ENCODE measurements at regions not wholly inside any gene's neighbourhood (a gene's known extent, or its start where the extent isn't known, plus 50 kb on each side); places are given as distances from the start of the nearest gene placed in this dataset.

GRCh38 chr15:39501366-39502081 lies 79.4 kb upstream of the THBS1 start:
- no peak for TF ChIP-seq RXRA (IDR thresholded peaks at IDR 0.05; ENCODE audit: borderline replicate concordance, low read depth)
- no peak for TF ChIP-seq FOXM1 (IDR thresholded peaks at IDR 0.05; ENCODE audit: low read depth)
- no peak for TF ChIP-seq RFX5 (IDR thresholded peaks at IDR 0.05; ENCODE audit: low read length)
- TF ChIP-seq FOSL2 (IDR thresholded peaks at IDR 0.05; ENCODE audit: borderline replicate concordance, low read depth): no peak
- no peak for TF ChIP-seq POLR2AphosphoS5 (IDR thresholded peaks at IDR 0.05; ENCODE audit: low read depth, low read length)
- no peak for TF ChIP-seq NRF1 (IDR thresholded peaks at IDR 0.05; ENCODE audit: low read depth, low read length)
- TF ChIP-seq CTCF (IDR thresholded peaks at IDR 0.05): no peak
- TF ChIP-seq TEAD4 (IDR thresholded peaks at IDR 0.05; ENCODE audit: borderline replicate concordance, insufficient read depth): no peak
- no peak for TF ChIP-seq SMC3 (IDR thresholded peaks at IDR 0.05; ENCODE audit: low read depth, low read length)
- TF ChIP-seq JUND (IDR thresholded peaks at IDR 0.05): no peak
- H3K9me2 ChIP-seq: no peaks in the 10 kb centered on the region
- no peak overlapping the region for H2AFZ ChIP-seq (ENCODE audit: low read depth)
- H3K4me2 ChIP-seq: no peak overlapping the region
- H3K4me3 ChIP-seq (ENCODE audit: low read depth in 2 of 2, low read length in 1 of 2): no peak overlapping the region
- peaks cover 13% of the 10 kb centered on the region for H3F3A ChIP-seq (replicated peaks; ENCODE audit: insufficient read depth)
- CTCF ChIA-PET: interaction anchor here (0.9 to 1.3 kb wide), 2 partner anchors 32 to 35 kb away, joined by 3 to 5 read pairs; no protein-coding TSS in a partner anchor
- peaks cover 0 to 12% of the 10 kb centered on the region in 2 experiments; a peak in 1 of 4 replicates for H3K4me1 ChIP-seq (ENCODE audit: control insufficient read depth in 1 of 2, insufficient read depth in 2 of 2, low read depth in 1 of 2, low read length in 1 of 2)
- H3K79me2 ChIP-seq (ENCODE audit: insufficient read depth): no peaks in the 10 kb centered on the region
- no peak overlapping the region for H3K9ac ChIP-seq
- DNase-seq: no peak
- no peaks in the 10 kb centered on the region for H3K36me3 ChIP-seq (replicated peaks in 1 of 2; ENCODE audit: control insufficient read depth in 1 of 2, insufficient read depth in 2 of 2, low read length in 1 of 2)
- no peaks in the 10 kb centered on the region for H4K20me1 ChIP-seq (ENCODE audit: insufficient read depth)
- no peaks in the 10 kb centered on the region for H3K27me3 ChIP-seq (ENCODE audit: insufficient read depth)
- WGBS (ENCODE audit: low lambda C conversion rate): 79% methylated on average over 6 of the region's 6 CpGs
- POLR2A ChIA-PET: no interaction called here
- H3K9me3 ChIP-seq: no peaks in the 10 kb centered on the region
- no peak overlapping the region for H3K27ac ChIP-seq (ENCODE audit: low read depth in 2 of 2, low read length in 1 of 2)

- H3K4me2 ChIP-seq: no peak overlapping the region
- no peak for TF ChIP-seq FOXJ3 (CRISPR knock-in tag; IDR thresholded peaks at IDR 0.05)
- TF ChIP-seq PBX3 (IDR thresholded peaks at IDR 0.05): no peak
- no peak for TF ChIP-seq USF1 (IDR thresholded peaks at IDR 0.05; ENCODE audit: borderline replicate concordance, low read depth)
- TF ChIP-seq ZBTB33 (IDR thresholded peaks at IDR 0.05; ENCODE audit: borderline replicate concordance, low read depth): no peak
- no peak for TF ChIP-seq IRF3 (IDR thresholded peaks at IDR 0.05; ENCODE audit: low read depth, low read length)
- TF ChIP-seq YY1 (IDR thresholded peaks at IDR 0.05; ENCODE audit: low read depth): no peak
- no peak for TF ChIP-seq RXRA (IDR thresholded peaks at IDR 0.05; ENCODE audit: borderline replicate concordance, low read depth)
- no peak for TF ChIP-seq CHD2 (IDR thresholded peaks at IDR 0.05; ENCODE audit: low read length, partially characterized antibody)
- TF ChIP-seq TAF1 (IDR thresholded peaks at IDR 0.05; ENCODE audit: borderline replicate concordance, low read depth, low read length): no peak
- H3K36me3 ChIP-seq (replicated peaks in 1 of 2; ENCODE audit: control insufficient read depth in 1 of 2, insufficient read depth in 2 of 2, low read length in 1 of 2): no peaks in the 10 kb centered on the region
- H3K9ac ChIP-seq: no peak overlapping the region
- CTCF ChIA-PET: interaction anchor here (0.9 to 1.3 kb wide), 2 partner anchors 33 to 36 kb away, joined by 3 to 5 read pairs; no protein-coding TSS in a partner anchor
- H3K4me1 ChIP-seq (ENCODE audit: control insufficient read depth in 1 of 2, insufficient read depth in 2 of 2, low read depth in 1 of 2, low read length in 1 of 2): peaks cover 0 to 12% of the 10 kb centered on the region in 2 experiments; a peak in 1 of 4 replicates
- H3K27ac ChIP-seq (ENCODE audit: low read depth in 2 of 2, low read length in 1 of 2): no peak overlapping the region
- no peak overlapping the region for H3K4me3 ChIP-seq (ENCODE audit: low read depth in 2 of 2, low read length in 1 of 2)
- DNase-seq: no peak
- POLR2A ChIA-PET: no interaction called here
- no peaks in the 10 kb centered on the region for H3K79me2 ChIP-seq (ENCODE audit: insufficient read depth)
- 78% methylated on average over 3 of the region's 4 CpGs for WGBS (ENCODE audit: low lambda C conversion rate)
- H4K20me1 ChIP-seq (ENCODE audit: insufficient read depth): no peaks in the 10 kb centered on the region
- H3K9me3 ChIP-seq: no peaks in the 10 kb centered on the region
- no peaks in the 10 kb centered on the region for H3K9me2 ChIP-seq
- H3F3A ChIP-seq (replicated peaks; ENCODE audit: insufficient read depth): peaks cover 13% of the 10 kb centered on the region
- H2AFZ ChIP-seq (ENCODE audit: low read depth): no peak overlapping the region
- H3K27me3 ChIP-seq (ENCODE audit: insufficient read depth): no peaks in the 10 kb centered on the region
These were observed 78.8 kb upstream of the THBS1 start for GRCh38 chr15:39502082-39502447.

All from SK-N-SH (cell line).